WTC11 (cell line): ENCODE measurements at regions not wholly inside any gene's neighbourhood (a gene's known extent, or its start where the extent isn't known, plus 50 kb on each side); places are given as distances from the start of the nearest gene placed in this dataset.

Experiments
- ATAC-seq: fragments of 200-7000 bp; cut with Tn5 transposase; 2 replicates; pipeline ENCODE4 v1.10.0; 2021; ENCODE audit warnings: mild to moderate bottlenecking, moderate library complexity
- CTCF ChIA-PET: fragments of 300-600 bp; sonication (Branson Sonifier 250); formaldehyde crosslinking; loops from one replicate; lab custom pipeline; 2021; ENCODE audit warnings: antibody characterized with exemption; lab: Charles Lee
- POLR2A ChIA-PET: fragments of 350-600 bp; sonication (Branson Sonifier 250); formaldehyde crosslinking; loops from one replicate; lab custom pipeline; 2021; ENCODE audit warnings: antibody characterized with exemption; lab: Charles Lee
- DNase-seq: peaks from one replicate; pipeline ENCODE4 v3.0.0; 2021; ENCODE audit warnings: low spot score
- H3K27ac Mint-ChIP-seq: 2 replicates; pipeline ENCODE4 v1.8.0; 2021; ENCODE audit warnings: mixed read lengths
- H3K27me3 Mint-ChIP-seq: 2 replicates; pipeline ENCODE4 v1.8.0; 2021; ENCODE audit warnings: low read depth, mild to moderate bottlenecking, moderate library complexity, mixed read lengths
- H3K36me3 Mint-ChIP-seq: 2 replicates; pipeline ENCODE4 v1.8.0; 2021; ENCODE audit warnings: mixed read lengths
- H3K4me1 Mint-ChIP-seq: 2 replicates; pipeline ENCODE4 v1.8.0; 2022; ENCODE audit warnings: mixed read lengths
- H3K4me3 Mint-ChIP-seq: 2 replicates; pipeline ENCODE4 v1.8.0; 2021; ENCODE audit warnings: mild to moderate bottlenecking, moderate library complexity, mixed read lengths
- H3K9me3 Mint-ChIP-seq: 2 replicates; pipeline ENCODE4 v1.8.0; 2021; ENCODE audit warnings: mixed read lengths
- CBFB ChIP-seq: sonication (generic); formaldehyde crosslinking; IDR thresholded peaks from 2 replicates; pipeline ENCODE4 v1.8.1; 2022; ENCODE audit warnings: mild to moderate bottlenecking, low read depth, missing genetic modification reagents
- CREM ChIP-seq: sonication (generic); formaldehyde crosslinking; IDR thresholded peaks from 2 replicates; pipeline ENCODE4 v1.8.1; 2022; ENCODE audit warnings: mild to moderate bottlenecking, missing genetic modification reagents, moderate library complexity
- ELF4 ChIP-seq: sonication (generic); formaldehyde crosslinking; IDR thresholded peaks from 2 replicates; pipeline ENCODE4 v1.8.1; 2022; ENCODE audit warnings: low read depth, mild to moderate bottlenecking, moderate library complexity, missing genetic modification reagents
- ESRRA ChIP-seq: sonication (generic); formaldehyde crosslinking; IDR thresholded peaks from 2 replicates; pipeline ENCODE4 v1.8.1; 2022; ENCODE audit warnings: mild to moderate bottlenecking, missing genetic modification reagents, borderline replicate concordance
- FOXP1 ChIP-seq: sonication (generic); formaldehyde crosslinking; IDR thresholded peaks from 2 replicates; pipeline ENCODE4 v1.8.0; 2022; ENCODE audit warnings: missing genetic modification reagents, mild to moderate bottlenecking, moderate library complexity, borderline replicate concordance
- GRHL2 ChIP-seq: fragments of 250-450 bp; sonication (Bioruptor Pico); IDR thresholded peaks from 2 replicates; pipeline ENCODE4 v1.8.0; 2022; ENCODE audit warnings: mild to moderate bottlenecking, moderate library complexity; ENCODE audit not compliant: insufficient replicate concordance, severe bottlenecking
- JAZF1 ChIP-seq: fragments of 250-450 bp; sonication (Bioruptor Pico); IDR thresholded peaks from 2 replicates; pipeline ENCODE4 v1.9.0; 2021; ENCODE audit warnings: moderate library complexity, mild to moderate bottlenecking, inconsistent platforms
- NR1H2 ChIP-seq: sonication (generic); formaldehyde crosslinking; IDR thresholded peaks from 2 replicates; pipeline ENCODE4 v1.9.0; 2021; ENCODE audit warnings: mild to moderate bottlenecking, moderate library complexity, missing genetic modification reagents
- TP53 ChIP-seq: sonication (generic); formaldehyde crosslinking; IDR thresholded peaks from 2 replicates; pipeline ENCODE4 v1.8.1; 2023; ENCODE audit warnings: mild to moderate bottlenecking, missing genetic modification reagents
- ZNF232 ChIP-seq: sonication (generic); formaldehyde crosslinking; IDR thresholded peaks from 2 replicates; pipeline ENCODE4 v1.8.0; 2022; ENCODE audit warnings: mild to moderate bottlenecking, missing genetic modification reagents
- ZNF416 ChIP-seq: fragments of 250-450 bp; sonication (Bioruptor Pico); IDR thresholded peaks from 2 replicates; pipeline ENCODE4 v1.9.0; 2021; ENCODE audit warnings: mild to moderate bottlenecking, inconsistent platforms
- ZNF671 ChIP-seq: fragments of 250-450 bp; sonication (Bioruptor Pico); IDR thresholded peaks from 2 replicates; pipeline ENCODE4 v1.8.0; 2021; ENCODE audit warnings: mild to moderate bottlenecking
- TF ChIP-seq, protein P1 (sequence below): sonication (generic); formaldehyde crosslinking; IDR thresholded peaks from 2 replicates; pipeline ENCODE4 v1.8.1; 2022; ENCODE audit warnings: mild to moderate bottlenecking, missing genetic modification reagents, moderate library complexity, borderline replicate concordance
- TF ChIP-seq, protein P2 (sequence below): sonication (generic); formaldehyde crosslinking; IDR thresholded peaks from 2 replicates; pipeline ENCODE4 v1.8.1; 2022; ENCODE audit warnings: low read depth, missing genetic modification reagents, borderline replicate concordance
- TF ChIP-seq, protein P3 (sequence below): sonication (generic); formaldehyde crosslinking; IDR thresholded peaks from 2 replicates; pipeline ENCODE4 v1.8.1; 2022; ENCODE audit warnings: missing genetic modification reagents, borderline replicate concordance
- TF ChIP-seq, protein P4 (sequence below): fragments of 250-450 bp; sonication (Bioruptor Pico); IDR thresholded peaks from 2 replicates; pipeline ENCODE4 v1.9.0; 2021; ENCODE audit warnings: mild to moderate bottlenecking
- TF ChIP-seq, protein P5 (sequence below): fragments of 250-450 bp; sonication (Bioruptor Pico); IDR thresholded peaks from 2 replicates; pipeline ENCODE4 v2.1.2; 2022; ENCODE audit warnings: mild to moderate bottlenecking, moderate library complexity
- TF ChIP-seq, protein P6 (sequence below): sonication (generic); formaldehyde crosslinking; IDR thresholded peaks from 2 replicates; pipeline ENCODE4 v1.8.0; 2023; ENCODE audit warnings: missing genetic modification reagents, mild to moderate bottlenecking, borderline replicate concordance
- TF ChIP-seq, protein P7 (sequence below): sonication (generic); formaldehyde crosslinking; IDR thresholded peaks from 2 replicates; pipeline ENCODE4 v1.8.1; 2023; ENCODE audit warnings: mild to moderate bottlenecking, missing genetic modification reagents, moderate library complexity

DNA sequence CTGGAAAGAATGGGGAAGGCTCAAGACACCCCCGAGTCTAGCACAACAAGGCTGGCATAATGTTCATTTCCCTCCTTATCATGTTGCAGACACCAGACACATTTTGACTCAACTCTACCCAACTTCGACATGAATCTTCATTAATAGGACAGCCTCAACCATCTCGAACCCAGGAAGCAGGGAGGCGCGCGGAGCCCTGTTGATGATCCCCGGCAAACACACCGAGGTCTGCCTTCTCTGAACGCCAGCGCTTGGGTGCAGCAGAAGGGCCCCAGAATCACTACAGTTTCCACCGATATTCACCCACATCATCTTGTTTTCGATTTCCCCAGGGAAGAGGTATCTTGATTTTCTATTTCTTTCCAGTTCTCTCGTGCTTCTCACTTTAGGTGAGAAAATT, 563.6 kb downstream of the TCERG1L start (continued):
- TF ChIP-seq ESRRA (CRISPR knock-in tag) (no peak), CBFB (CRISPR knock-in tag) (no peak), ELF4 (CRISPR knock-in tag) (no peak), JAZF1 (CRISPR knock-in tag) (no peak), GRHL2 (CRISPR knock-in tag) (no peak)
- TF ChIP-seq, protein P1, sequence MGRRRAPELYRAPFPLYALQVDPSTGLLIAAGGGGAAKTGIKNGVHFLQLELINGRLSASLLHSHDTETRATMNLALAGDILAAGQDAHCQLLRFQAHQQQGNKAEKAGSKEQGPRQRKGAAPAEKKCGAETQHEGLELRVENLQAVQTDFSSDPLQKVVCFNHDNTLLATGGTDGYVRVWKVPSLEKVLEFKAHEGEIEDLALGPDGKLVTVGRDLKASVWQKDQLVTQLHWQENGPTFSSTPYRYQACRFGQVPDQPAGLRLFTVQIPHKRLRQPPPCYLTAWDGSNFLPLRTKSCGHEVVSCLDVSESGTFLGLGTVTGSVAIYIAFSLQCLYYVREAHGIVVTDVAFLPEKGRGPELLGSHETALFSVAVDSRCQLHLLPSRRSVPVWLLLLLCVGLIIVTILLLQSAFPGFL = no peak
- TF ChIP-seq, protein P2, sequence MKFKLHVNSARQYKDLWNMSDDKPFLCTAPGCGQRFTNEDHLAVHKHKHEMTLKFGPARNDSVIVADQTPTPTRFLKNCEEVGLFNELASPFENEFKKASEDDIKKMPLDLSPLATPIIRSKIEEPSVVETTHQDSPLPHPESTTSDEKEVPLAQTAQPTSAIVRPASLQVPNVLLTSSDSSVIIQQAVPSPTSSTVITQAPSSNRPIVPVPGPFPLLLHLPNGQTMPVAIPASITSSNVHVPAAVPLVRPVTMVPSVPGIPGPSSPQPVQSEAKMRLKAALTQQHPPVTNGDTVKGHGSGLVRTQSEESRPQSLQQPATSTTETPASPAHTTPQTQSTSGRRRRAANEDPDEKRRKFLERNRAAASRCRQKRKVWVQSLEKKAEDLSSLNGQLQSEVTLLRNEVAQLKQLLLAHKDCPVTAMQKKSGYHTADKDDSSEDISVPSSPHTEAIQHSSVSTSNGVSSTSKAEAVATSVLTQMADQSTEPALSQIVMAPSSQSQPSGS (CRISPR knock-in tag) = no peak
- TF ChIP-seq, all 79 proteins: peak for 0

DNA sequence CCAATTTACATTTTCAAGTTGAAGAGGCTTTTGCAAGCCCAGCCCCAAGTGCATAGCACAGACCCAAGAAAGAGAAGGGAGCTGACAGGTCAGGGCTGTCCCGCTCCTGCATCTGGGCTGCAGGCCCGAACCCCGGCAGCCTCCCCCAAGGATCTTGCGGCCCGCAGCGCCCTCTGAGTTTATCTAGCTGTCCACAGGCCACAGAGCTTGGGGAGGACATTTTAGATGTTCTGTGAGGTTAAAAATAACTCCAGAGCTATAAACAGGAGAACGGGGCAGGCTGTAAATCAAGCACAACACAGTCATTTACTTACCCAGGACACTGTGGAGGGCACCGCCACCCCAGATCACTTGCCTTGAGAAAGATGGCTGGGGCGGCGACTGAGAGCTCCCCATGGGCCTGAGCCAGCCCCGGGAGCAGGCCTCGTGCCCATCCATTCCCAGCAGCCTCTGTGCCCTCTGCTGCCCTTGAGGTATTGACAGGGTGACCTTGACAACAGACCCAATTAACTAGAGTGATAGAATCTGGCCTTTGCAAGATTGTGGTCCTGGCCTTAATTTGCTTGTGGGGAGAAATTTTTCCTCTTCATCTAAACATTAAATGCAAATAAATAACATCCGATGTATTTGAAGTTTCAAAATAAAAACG, 563.0 kb downstream of the TCERG1L start:
- Mint-ChIP-seq H3K27me3 (peaks cover 9% of the 10 kb centered on the region), H3K27ac (no peak overlapping the region), H3K4me1 (peaks cover 12% of the 10 kb centered on the region), H3K36me3 (peaks cover 65% of the 10 kb centered on the region), H3K9me3 (peaks cover 62% of the 10 kb centered on the region), H3K4me3 (no peak overlapping the region)
- POLR2A ChIA-PET = no interaction called here
- TF ChIP-seq, protein P3, sequence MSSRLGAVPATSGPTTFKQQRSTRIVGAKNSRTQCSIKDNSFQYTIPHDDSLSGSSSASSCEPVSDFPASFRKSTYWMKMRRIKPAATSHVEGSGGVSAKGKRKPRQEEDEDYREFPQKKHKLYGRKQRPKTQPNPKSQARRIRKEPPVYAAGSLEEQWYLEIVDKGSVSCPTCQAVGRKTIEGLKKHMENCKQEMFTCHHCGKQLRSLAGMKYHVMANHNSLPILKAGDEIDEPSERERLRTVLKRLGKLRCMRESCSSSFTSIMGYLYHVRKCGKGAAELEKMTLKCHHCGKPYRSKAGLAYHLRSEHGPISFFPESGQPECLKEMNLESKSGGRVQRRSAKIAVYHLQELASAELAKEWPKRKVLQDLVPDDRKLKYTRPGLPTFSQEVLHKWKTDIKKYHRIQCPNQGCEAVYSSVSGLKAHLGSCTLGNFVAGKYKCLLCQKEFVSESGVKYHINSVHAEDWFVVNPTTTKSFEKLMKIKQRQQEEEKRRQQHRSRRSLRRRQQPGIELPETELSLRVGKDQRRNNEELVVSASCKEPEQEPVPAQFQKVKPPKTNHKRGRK (CRISPR knock-in tag) = no peak
- no peak for TF ChIP-seq CREM
- no peak for TF ChIP-seq GRHL2 (CRISPR knock-in tag)
- TF ChIP-seq ZNF671 (CRISPR knock-in tag) = no peak
- TF ChIP-seq, protein P4, sequence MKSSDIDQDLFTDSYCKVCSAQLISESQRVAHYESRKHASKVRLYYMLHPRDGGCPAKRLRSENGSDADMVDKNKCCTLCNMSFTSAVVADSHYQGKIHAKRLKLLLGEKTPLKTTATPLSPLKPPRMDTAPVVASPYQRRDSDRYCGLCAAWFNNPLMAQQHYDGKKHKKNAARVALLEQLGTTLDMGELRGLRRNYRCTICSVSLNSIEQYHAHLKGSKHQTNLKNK (CRISPR knock-in tag) = no peak
- no peak for DNase-seq
- CTCF ChIA-PET = no interaction called here
- ATAC-seq = no peak

DNA sequence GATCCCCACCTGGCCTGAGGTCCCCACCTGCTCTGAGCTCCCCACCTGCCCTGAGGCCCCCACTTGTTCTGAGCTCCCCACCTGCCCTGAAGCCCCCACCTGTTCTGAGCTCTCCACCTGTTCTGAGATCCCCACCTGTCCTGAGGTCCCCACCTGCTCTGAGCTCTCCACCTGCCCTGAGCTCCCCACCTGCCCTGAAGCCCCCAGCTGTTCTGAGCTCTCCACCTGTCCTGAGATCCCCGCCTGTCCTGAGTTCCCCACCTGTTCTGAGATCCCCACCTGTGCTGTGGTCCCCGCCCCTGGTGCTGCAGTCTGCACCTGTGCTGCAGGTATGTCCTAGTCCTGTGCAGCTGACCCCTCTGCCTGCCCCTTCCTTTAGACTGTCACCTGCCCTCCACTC, 561.6 kb downstream of the TCERG1L start:
- H3K9me3 Mint-ChIP-seq = peaks cover 65% of the 10 kb centered on the region
- peaks cover 5% of the 10 kb centered on the region for H3K4me1 Mint-ChIP-seq
- H3K27me3 Mint-ChIP-seq = peaks cover 9% of the 10 kb centered on the region
- H3K36me3 Mint-ChIP-seq = peaks cover 60% of the 10 kb centered on the region
- ATAC-seq = no peak
- no peak for DNase-seq
- H3K4me3 Mint-ChIP-seq = no peak overlapping the region
- no peak overlapping the region for H3K27ac Mint-ChIP-seq
- POLR2A ChIA-PET = no interaction called here
- CTCF ChIA-PET = no interaction called here
- TF ChIP-seq ZNF671 (CRISPR knock-in tag) (no peak), FOXP1 (no peak), TP53 (CRISPR knock-in tag) (no peak), NR1H2 (CRISPR knock-in tag) (no peak), ZNF232 (CRISPR knock-in tag) (no peak), ZNF416 (no peak)
- TF ChIP-seq, protein P5, sequence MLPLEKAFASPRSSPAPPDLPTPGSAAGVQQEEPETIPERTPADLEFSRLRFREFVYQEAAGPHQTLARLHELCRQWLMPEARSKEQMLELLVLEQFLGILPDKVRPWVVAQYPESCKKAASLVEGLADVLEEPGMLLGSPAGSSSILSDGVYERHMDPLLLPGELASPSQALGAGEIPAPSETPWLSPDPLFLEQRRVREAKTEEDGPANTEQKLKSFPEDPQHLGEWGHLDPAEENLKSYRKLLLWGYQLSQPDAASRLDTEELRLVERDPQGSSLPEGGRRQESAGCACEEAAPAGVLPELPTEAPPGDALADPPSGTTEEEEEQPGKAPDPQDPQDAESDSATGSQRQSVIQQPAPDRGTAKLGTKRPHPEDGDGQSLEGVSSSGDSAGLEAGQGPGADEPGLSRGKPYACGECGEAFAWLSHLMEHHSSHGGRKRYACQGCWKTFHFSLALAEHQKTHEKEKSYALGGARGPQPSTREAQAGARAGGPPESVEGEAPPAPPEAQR (CRISPR knock-in tag) = no peak
- TF ChIP-seq, protein P4 (CRISPR knock-in tag) = no peak
- TF ChIP-seq, protein P6, sequence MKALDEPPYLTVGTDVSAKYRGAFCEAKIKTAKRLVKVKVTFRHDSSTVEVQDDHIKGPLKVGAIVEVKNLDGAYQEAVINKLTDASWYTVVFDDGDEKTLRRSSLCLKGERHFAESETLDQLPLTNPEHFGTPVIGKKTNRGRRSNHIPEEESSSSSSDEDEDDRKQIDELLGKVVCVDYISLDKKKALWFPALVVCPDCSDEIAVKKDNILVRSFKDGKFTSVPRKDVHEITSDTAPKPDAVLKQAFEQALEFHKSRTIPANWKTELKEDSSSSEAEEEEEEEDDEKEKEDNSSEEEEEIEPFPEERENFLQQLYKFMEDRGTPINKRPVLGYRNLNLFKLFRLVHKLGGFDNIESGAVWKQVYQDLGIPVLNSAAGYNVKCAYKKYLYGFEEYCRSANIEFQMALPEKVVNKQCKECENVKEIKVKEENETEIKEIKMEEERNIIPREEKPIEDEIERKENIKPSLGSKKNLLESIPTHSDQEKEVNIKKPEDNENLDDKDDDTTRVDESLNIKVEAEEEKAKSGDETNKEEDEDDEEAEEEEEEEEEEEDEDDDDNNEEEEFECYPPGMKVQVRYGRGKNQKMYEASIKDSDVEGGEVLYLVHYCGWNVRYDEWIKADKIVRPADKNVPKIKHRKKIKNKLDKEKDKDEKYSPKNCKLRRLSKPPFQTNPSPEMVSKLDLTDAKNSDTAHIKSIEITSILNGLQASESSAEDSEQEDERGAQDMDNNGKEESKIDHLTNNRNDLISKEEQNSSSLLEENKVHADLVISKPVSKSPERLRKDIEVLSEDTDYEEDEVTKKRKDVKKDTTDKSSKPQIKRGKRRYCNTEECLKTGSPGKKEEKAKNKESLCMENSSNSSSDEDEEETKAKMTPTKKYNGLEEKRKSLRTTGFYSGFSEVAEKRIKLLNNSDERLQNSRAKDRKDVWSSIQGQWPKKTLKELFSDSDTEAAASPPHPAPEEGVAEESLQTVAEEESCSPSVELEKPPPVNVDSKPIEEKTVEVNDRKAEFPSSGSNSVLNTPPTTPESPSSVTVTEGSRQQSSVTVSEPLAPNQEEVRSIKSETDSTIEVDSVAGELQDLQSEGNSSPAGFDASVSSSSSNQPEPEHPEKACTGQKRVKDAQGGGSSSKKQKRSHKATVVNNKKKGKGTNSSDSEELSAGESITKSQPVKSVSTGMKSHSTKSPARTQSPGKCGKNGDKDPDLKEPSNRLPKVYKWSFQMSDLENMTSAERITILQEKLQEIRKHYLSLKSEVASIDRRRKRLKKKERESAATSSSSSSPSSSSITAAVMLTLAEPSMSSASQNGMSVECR (CRISPR knock-in tag) = no peak
- TF ChIP-seq, protein P1 = no peak
- TF ChIP-seq, protein P7, sequence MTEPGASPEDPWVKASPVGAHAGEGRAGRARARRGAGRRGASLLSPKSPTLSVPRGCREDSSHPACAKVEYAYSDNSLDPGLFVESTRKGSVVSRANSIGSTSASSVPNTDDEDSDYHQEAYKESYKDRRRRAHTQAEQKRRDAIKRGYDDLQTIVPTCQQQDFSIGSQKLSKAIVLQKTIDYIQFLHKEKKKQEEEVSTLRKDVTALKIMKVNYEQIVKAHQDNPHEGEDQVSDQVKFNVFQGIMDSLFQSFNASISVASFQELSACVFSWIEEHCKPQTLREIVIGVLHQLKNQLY (CRISPR knock-in tag) = no peak
